ENCODE measurements at regions not wholly inside any gene's neighbourhood (a gene's known extent, or its start where the extent isn't known, plus 50 kb on each side); places are given as distances from the start of the nearest gene placed in this dataset.
A peak's percentile ranks its signal among the peaks of the same experiment; 100 is the strongest.

GRCh38 chr3:161559177-161559998 is 62.8 kb downstream of the OTOL1 start:
- DNase-seq (ENCODE audit: low read depth), result peak; percentile 66

GRCh38 chr3:161560008-161560637 is 63.5 kb downstream of the OTOL1 start:
- H3K4me3 ChIP-seq (ENCODE audit: low read depth, low read length), result no peak overlapping the region
- FAIRE-seq (no peak), DNase-seq (ENCODE audit: low read depth) (peak; percentile 29)
- H3K27me3 ChIP-seq (ENCODE audit: control insufficient read depth, insufficient read depth, low read length), result peaks cover 2% of the 10 kb centered on the region
- TF ChIP-seq, protein P1, sequence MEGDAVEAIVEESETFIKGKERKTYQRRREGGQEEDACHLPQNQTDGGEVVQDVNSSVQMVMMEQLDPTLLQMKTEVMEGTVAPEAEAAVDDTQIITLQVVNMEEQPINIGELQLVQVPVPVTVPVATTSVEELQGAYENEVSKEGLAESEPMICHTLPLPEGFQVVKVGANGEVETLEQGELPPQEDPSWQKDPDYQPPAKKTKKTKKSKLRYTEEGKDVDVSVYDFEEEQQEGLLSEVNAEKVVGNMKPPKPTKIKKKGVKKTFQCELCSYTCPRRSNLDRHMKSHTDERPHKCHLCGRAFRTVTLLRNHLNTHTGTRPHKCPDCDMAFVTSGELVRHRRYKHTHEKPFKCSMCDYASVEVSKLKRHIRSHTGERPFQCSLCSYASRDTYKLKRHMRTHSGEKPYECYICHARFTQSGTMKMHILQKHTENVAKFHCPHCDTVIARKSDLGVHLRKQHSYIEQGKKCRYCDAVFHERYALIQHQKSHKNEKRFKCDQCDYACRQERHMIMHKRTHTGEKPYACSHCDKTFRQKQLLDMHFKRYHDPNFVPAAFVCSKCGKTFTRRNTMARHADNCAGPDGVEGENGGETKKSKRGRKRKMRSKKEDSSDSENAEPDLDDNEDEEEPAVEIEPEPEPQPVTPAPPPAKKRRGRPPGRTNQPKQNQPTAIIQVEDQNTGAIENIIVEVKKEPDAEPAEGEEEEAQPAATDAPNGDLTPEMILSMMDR (IDR thresholded peaks at IDR 0.05; ENCODE audit: insufficient read depth, low read length, severe bottlenecking), result peak; percentile 56
- H3K36me3 ChIP-seq (ENCODE audit: control insufficient read depth, insufficient read depth, low read length), result no peaks in the 10 kb centered on the region

More at GRCh38 chr3:161559177-161559998, 62.8 kb downstream of the OTOL1 start:
- TF ChIP-seq, protein P1 (IDR thresholded peaks at IDR 0.05; ENCODE audit: insufficient read depth, low read length, severe bottlenecking), result peak; percentile 82
- Histone ChIP-seq H3K36me3 (ENCODE audit: control insufficient read depth, insufficient read depth, low read length) (no peaks in the 10 kb centered on the region), H3K27me3 (ENCODE audit: control insufficient read depth, insufficient read depth, low read length) (peaks cover 2% of the 10 kb centered on the region), H3K4me3 (ENCODE audit: low read depth, low read length) (no peak overlapping the region)
- no peak for FAIRE-seq

GRCh38 chr3:161567577-161568361 is 71.2 kb downstream of the OTOL1 start:
- no peak overlapping the region for H3K4me3 ChIP-seq (ENCODE audit: low read depth, low read length)
- TF ChIP-seq, protein P1 (IDR thresholded peaks at IDR 0.05; ENCODE audit: insufficient read depth, low read length, severe bottlenecking), result no peak
- DNase-seq (ENCODE audit: low read depth) (no peak), FAIRE-seq (no peak)
- H3K27me3 ChIP-seq (ENCODE audit: control insufficient read depth, insufficient read depth, low read length), result no peaks in the 10 kb centered on the region
- H3K36me3 ChIP-seq (ENCODE audit: control insufficient read depth, insufficient read depth, low read length), result no peaks in the 10 kb centered on the region

DNA sequence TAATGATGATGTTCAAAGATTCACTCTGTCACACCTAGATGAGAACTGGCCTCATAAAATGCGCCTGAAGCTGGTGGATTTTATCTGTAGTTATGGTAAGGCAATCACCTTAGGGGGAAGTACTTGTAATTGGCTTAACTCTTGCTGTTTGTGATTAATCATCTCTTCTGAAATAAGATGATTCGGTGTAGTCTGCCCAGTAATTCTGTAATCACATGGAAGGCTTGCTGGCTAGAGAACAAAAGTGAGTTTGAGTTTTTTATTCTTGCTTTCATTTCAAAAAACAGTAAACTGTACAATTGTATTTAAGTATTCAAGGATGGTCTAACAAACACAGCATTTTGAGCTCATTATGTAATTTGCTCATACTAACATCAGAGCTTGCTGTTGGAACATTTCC is 72.1 kb downstream of the OTOL1 start:
- H3K4me3 ChIP-seq (ENCODE audit: low read depth, low read length), result no peak overlapping the region
- H3K36me3 ChIP-seq (ENCODE audit: control insufficient read depth, insufficient read depth, low read length), result no peaks in the 10 kb centered on the region
- DNase-seq (ENCODE audit: low read depth) (no peak), FAIRE-seq (no peak)
- TF ChIP-seq, protein P1 (IDR thresholded peaks at IDR 0.05; ENCODE audit: insufficient read depth, low read length, severe bottlenecking), result no peak
- no peaks in the 10 kb centered on the region for H3K27me3 ChIP-seq (ENCODE audit: control insufficient read depth, insufficient read depth, low read length)

DNA sequence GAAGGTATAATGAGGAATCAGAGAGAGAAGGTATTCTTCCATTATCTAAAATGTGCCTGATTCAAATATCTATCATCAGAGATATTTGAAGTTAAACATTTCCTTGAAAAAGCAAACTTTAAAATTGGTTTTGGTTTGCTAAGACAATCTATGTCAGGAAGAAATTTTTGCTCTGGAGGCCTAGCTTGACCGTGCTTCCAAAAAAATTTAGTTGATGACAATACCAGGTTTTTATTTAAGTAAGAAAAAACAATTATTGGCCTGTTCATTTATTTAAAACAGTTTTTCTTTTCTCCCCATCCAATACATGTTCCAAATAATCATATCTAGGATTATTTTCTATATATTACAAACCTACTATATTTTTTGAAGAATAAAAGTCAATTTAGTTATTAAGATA is 75.3 kb downstream of the OTOL1 start:
- DNase-seq (ENCODE audit: low read depth), result no peak
- TF ChIP-seq, protein P1 (IDR thresholded peaks at IDR 0.05; ENCODE audit: insufficient read depth, low read length, severe bottlenecking), result no peak
- Histone ChIP-seq H3K36me3 (ENCODE audit: control insufficient read depth, insufficient read depth, low read length) (no peaks in the 10 kb centered on the region), H3K27me3 (ENCODE audit: control insufficient read depth, insufficient read depth, low read length) (no peaks in the 10 kb centered on the region), H3K4me3 (ENCODE audit: low read depth, low read length) (no peak overlapping the region)
- no peak for FAIRE-seq
